ENCODE measurements at regions not wholly inside any gene's neighbourhood (a gene's known extent, or its start where the extent isn't known, plus 50 kb on each side); places are given as distances from the start of the nearest gene placed in this dataset.

- DNase-seq = peak in 1 of 3 donors; percentile 4
- Histone ChIP-seq H3K4me1 (ENCODE audit: control extremely low read depth in 1 of 4, control insufficient read depth in 4 of 4, insufficient read depth in 4 of 4, low read length in 3 of 4) (no peaks in the 10 kb centered on the region), H3K9me3 (ENCODE audit: control extremely low read depth in 1 of 5, control insufficient read depth in 4 of 5, insufficient read depth in 2 of 5, low read depth in 1 of 5, low read length in 4 of 5) (no peaks in the 10 kb centered on the region), H3K27me3 (replicated peaks in 2 of 5; ENCODE audit: control insufficient read depth in 4 of 5, insufficient read depth in 5 of 5, low read length in 4 of 5) (no peaks in the 10 kb centered on the region), H3K27ac (ENCODE audit: insufficient read depth in 1 of 2, low read depth in 1 of 2, low read length in 2 of 2, poor library complexity in 1 of 2, severe bottlenecking in 2 of 2) (no peak overlapping the region), H3K4me3 (ENCODE audit: control insufficient read depth in 1 of 7, extremely low read depth in 1 of 7, insufficient read depth in 4 of 7, low read depth in 2 of 7, low read length in 6 of 7) (no peak overlapping the region), H3K36me3 (ENCODE audit: control insufficient read depth in 4 of 4, insufficient read depth in 4 of 4, low read length in 3 of 4) (no peaks in the 10 kb centered on the region)
- ChIA-PET POLR2A (no interaction called here), CTCF (no interaction called here)
- 68% methylated on average over 5 of the region's 5 CpGs for WGBS (ENCODE audit: insufficient coverage)
These were observed 1551.8 kb downstream of the SLITRK1 start for GRCh38 chr13:82330499-82330898.

DNA sequence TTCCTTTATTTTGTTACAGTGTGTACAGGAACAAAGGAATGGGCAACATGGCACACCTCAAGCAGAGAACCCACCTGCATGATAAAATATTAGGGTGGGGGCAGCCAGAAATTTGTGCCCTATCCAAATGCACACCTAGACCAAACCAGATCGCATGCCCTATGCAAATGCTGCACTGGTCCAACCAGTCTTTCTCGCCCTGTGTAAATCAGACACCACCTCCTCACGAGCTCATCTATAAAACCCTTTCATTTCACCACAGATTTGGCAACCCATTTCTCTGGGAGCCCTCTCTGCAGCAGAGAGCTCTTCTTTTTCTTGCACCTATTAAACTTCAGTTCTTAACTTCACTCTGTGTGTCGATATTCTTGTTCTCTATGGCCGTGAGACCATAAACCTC, 1559.2 kb downstream of the SLITRK1 start:
- Histone ChIP-seq H3K36me3 (ENCODE audit: control insufficient read depth in 4 of 4, insufficient read depth in 4 of 4, low read length in 3 of 4) (no peaks in the 10 kb centered on the region), H3K27ac (ENCODE audit: insufficient read depth in 1 of 2, low read depth in 1 of 2, low read length in 2 of 2, poor library complexity in 1 of 2, severe bottlenecking in 2 of 2) (no peak overlapping the region), H3K4me1 (ENCODE audit: control extremely low read depth in 1 of 4, control insufficient read depth in 4 of 4, insufficient read depth in 4 of 4, low read length in 3 of 4) (no peaks in the 10 kb centered on the region), H3K9me3 (ENCODE audit: control extremely low read depth in 1 of 5, control insufficient read depth in 4 of 5, insufficient read depth in 2 of 5, low read depth in 1 of 5, low read length in 4 of 5) (peaks cover 0 to 3% (median under 1%) of the 10 kb centered on the region in 5 experiments), H3K27me3 (replicated peaks in 2 of 5; ENCODE audit: control insufficient read depth in 4 of 5, insufficient read depth in 5 of 5, low read length in 4 of 5) (no peaks in the 10 kb centered on the region), H3K4me3 (ENCODE audit: control insufficient read depth in 1 of 7, extremely low read depth in 1 of 7, insufficient read depth in 4 of 7, low read depth in 2 of 7, low read length in 6 of 7) (no peak overlapping the region)
- no peak for DNase-seq
- POLR2A ChIA-PET = no interaction called here
- WGBS (ENCODE audit: insufficient coverage) = 96% methylated on average over 4 of the region's 5 CpGs
- CTCF ChIA-PET = no interaction called here

DNA sequence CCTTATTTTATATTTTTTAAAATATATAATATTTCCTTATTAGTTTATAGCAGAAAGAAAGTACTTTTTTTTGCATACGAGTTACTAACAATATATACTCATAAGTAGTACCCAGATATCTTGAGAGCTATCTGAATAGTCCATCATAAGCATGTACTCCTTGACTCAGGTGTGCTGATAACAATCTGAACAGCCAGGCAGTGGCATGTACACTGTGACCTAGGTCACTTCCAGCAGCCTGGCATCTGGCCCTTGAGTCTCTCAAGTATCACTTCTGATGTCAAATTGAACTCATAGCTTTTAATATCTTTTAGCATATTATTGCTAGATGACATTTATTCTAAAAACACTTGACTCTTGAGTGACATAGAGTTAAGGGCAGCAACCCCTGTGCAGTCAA, 1576.7 kb downstream of the SLITRK1 start:
- Histone ChIP-seq H3K36me3 (ENCODE audit: control insufficient read depth in 4 of 4, insufficient read depth in 4 of 4, low read length in 3 of 4) (no peaks in the 10 kb centered on the region), H3K27me3 (replicated peaks in 2 of 5; ENCODE audit: control insufficient read depth in 4 of 5, insufficient read depth in 5 of 5, low read length in 4 of 5) (no peaks in the 10 kb centered on the region), H3K27ac (ENCODE audit: insufficient read depth in 1 of 2, low read depth in 1 of 2, low read length in 2 of 2, poor library complexity in 1 of 2, severe bottlenecking in 2 of 2) (no peak overlapping the region), H3K9me3 (ENCODE audit: control extremely low read depth in 1 of 5, control insufficient read depth in 4 of 5, insufficient read depth in 2 of 5, low read depth in 1 of 5, low read length in 4 of 5) (no peaks in the 10 kb centered on the region), H3K4me1 (ENCODE audit: control extremely low read depth in 1 of 4, control insufficient read depth in 4 of 4, insufficient read depth in 4 of 4, low read length in 3 of 4) (no peaks in the 10 kb centered on the region), H3K4me3 (ENCODE audit: control insufficient read depth in 1 of 7, extremely low read depth in 1 of 7, insufficient read depth in 4 of 7, low read depth in 2 of 7, low read length in 6 of 7) (no peak overlapping the region)
- ChIA-PET POLR2A (no interaction called here), CTCF (no interaction called here)
- WGBS (ENCODE audit: insufficient coverage) = no CpG with 5 or more reads among the region's 1 CpG
- no peak for DNase-seq

DNA sequence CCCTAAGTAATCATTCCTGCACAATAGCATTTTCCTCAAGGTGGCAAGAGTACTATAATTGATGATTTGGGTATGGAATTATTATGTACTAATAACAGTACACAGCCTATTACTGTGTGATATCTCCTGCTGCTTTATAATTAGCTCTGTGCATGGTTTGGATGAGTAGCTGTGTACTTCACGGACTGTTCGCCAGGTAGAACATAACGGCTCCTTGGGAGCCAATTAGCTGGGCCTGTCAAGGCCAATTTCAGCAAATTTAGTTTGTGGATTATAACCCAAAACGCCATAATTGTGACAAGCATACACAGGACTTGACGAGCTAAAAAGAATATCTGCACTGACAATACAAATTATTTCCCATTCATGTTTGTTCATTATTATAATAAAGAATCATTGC, 1584.2 kb downstream of the SLITRK1 start:
- H3K36me3 ChIP-seq (ENCODE audit: control insufficient read depth in 4 of 4, insufficient read depth in 4 of 4, low read length in 3 of 4) = no peaks in the 10 kb centered on the region
- H3K27me3 ChIP-seq (replicated peaks in 2 of 5; ENCODE audit: control insufficient read depth in 4 of 5, insufficient read depth in 5 of 5, low read length in 4 of 5) = no peaks in the 10 kb centered on the region
- no peaks in the 10 kb centered on the region for H3K4me1 ChIP-seq (ENCODE audit: control extremely low read depth in 1 of 4, control insufficient read depth in 4 of 4, insufficient read depth in 4 of 4, low read length in 3 of 4)
- POLR2A ChIA-PET = no interaction called here
- DNase-seq = no peak
- no peak overlapping the region for H3K4me3 ChIP-seq (ENCODE audit: control insufficient read depth in 1 of 7, extremely low read depth in 1 of 7, insufficient read depth in 4 of 7, low read depth in 2 of 7, low read length in 6 of 7)
- no peak overlapping the region for H3K27ac ChIP-seq (ENCODE audit: insufficient read depth in 1 of 2, low read depth in 1 of 2, low read length in 2 of 2, poor library complexity in 1 of 2, severe bottlenecking in 2 of 2)
- CTCF ChIA-PET = no interaction called here
- H3K9me3 ChIP-seq (ENCODE audit: control extremely low read depth in 1 of 5, control insufficient read depth in 4 of 5, insufficient read depth in 2 of 5, low read depth in 1 of 5, low read length in 4 of 5) = no peaks in the 10 kb centered on the region
- 93% methylated on average over 3 of the region's 5 CpGs for whole genome bisulfite sequencing (ENCODE audit: insufficient coverage)

DNA sequence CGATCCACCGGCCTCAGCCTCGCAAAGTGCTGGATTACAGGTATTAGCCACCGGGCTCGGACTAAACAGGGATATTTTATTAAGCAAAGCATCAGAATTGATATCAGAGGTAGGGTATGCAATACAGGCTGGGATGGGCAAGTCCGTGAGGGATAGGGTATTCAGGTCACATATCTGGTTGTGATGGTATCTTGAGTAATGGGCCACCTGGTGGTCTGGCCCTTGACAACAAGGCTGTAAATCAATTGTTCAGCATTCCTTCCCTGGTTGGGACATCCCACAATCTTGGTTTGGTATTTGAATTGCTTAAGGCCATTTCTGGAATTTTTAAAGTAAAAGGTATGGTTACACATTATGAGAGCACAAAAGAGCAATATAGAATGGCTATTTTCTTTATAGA, 1588.0 kb downstream of the SLITRK1 start:
- ChIA-PET CTCF (no interaction called here), POLR2A (no interaction called here)
- no peaks in the 10 kb centered on the region for H3K4me1 ChIP-seq (ENCODE audit: control extremely low read depth in 1 of 4, control insufficient read depth in 4 of 4, insufficient read depth in 4 of 4, low read length in 3 of 4)
- H3K9me3 ChIP-seq (ENCODE audit: control extremely low read depth in 1 of 5, control insufficient read depth in 4 of 5, insufficient read depth in 2 of 5, low read depth in 1 of 5, low read length in 4 of 5) = no peaks in the 10 kb centered on the region
- no peak overlapping the region for H3K27ac ChIP-seq (ENCODE audit: insufficient read depth in 1 of 2, low read depth in 1 of 2, low read length in 2 of 2, poor library complexity in 1 of 2, severe bottlenecking in 2 of 2)
- no peaks in the 10 kb centered on the region for H3K36me3 ChIP-seq (ENCODE audit: control insufficient read depth in 4 of 4, insufficient read depth in 4 of 4, low read length in 3 of 4)
- no peak overlapping the region for H3K4me3 ChIP-seq (ENCODE audit: control insufficient read depth in 1 of 7, extremely low read depth in 1 of 7, insufficient read depth in 4 of 7, low read depth in 2 of 7, low read length in 6 of 7)
- no peaks in the 10 kb centered on the region for H3K27me3 ChIP-seq (replicated peaks in 2 of 5; ENCODE audit: control insufficient read depth in 4 of 5, insufficient read depth in 5 of 5, low read length in 4 of 5)
- DNase-seq = no peak
- WGBS (ENCODE audit: insufficient coverage) = 98% methylated on average over 6 of the region's 6 CpGs

DNA sequence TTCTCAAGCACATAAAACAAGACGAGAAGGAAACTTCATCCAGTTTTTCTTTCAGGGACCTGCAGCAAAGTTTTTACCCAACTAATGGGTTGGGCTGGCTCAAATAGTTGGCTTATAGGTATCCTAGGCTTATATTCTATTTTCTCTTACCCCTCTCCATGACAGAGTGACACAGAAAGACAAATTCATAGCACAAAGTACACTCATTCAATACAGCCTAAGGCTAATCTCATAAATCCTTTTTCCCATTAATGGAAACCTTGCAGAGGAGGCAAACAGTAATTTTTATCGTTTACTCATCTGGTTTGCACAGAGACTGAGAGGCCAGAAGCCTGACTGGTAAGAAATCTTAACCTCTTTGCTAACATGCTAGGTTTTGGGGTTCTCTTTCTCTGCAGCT, 1589.9 kb downstream of the SLITRK1 start:
- Histone ChIP-seq H3K9me3 (ENCODE audit: control extremely low read depth in 1 of 5, control insufficient read depth in 4 of 5, insufficient read depth in 2 of 5, low read depth in 1 of 5, low read length in 4 of 5) (no peaks in the 10 kb centered on the region), H3K4me1 (ENCODE audit: control extremely low read depth in 1 of 4, control insufficient read depth in 4 of 4, insufficient read depth in 4 of 4, low read length in 3 of 4) (no peaks in the 10 kb centered on the region), H3K36me3 (ENCODE audit: control insufficient read depth in 4 of 4, insufficient read depth in 4 of 4, low read length in 3 of 4) (no peaks in the 10 kb centered on the region), H3K27ac (ENCODE audit: insufficient read depth in 1 of 2, low read depth in 1 of 2, low read length in 2 of 2, poor library complexity in 1 of 2, severe bottlenecking in 2 of 2) (no peak overlapping the region), H3K4me3 (ENCODE audit: control insufficient read depth in 1 of 7, extremely low read depth in 1 of 7, insufficient read depth in 4 of 7, low read depth in 2 of 7, low read length in 6 of 7) (no peak overlapping the region), H3K27me3 (replicated peaks in 2 of 5; ENCODE audit: control insufficient read depth in 4 of 5, insufficient read depth in 5 of 5, low read length in 4 of 5) (no peaks in the 10 kb centered on the region)
- ChIA-PET CTCF (no interaction called here), POLR2A (no interaction called here)
- no peak for DNase-seq
- WGBS (ENCODE audit: insufficient coverage) = 100% methylated on average over 2 of the region's 2 CpGs

GRCh38 chr13:82291852-82292251, 1590.4 kb downstream of the SLITRK1 start:
- no peaks in the 10 kb centered on the region for H3K27me3 ChIP-seq (replicated peaks in 2 of 5; ENCODE audit: control insufficient read depth in 4 of 5, insufficient read depth in 5 of 5, low read length in 4 of 5)
- ChIA-PET POLR2A (no interaction called here), CTCF (no interaction called here)
- no peak overlapping the region for H3K4me3 ChIP-seq (ENCODE audit: control insufficient read depth in 1 of 7, extremely low read depth in 1 of 7, insufficient read depth in 4 of 7, low read depth in 2 of 7, low read length in 6 of 7)
- no peaks in the 10 kb centered on the region for H3K9me3 ChIP-seq (ENCODE audit: control extremely low read depth in 1 of 5, control insufficient read depth in 4 of 5, insufficient read depth in 2 of 5, low read depth in 1 of 5, low read length in 4 of 5)
- DNase-seq = no peak
- 96% methylated on average over 3 of the region's 3 CpGs for WGBS (ENCODE audit: insufficient coverage)
- no peaks in the 10 kb centered on the region for H3K36me3 ChIP-seq (ENCODE audit: control insufficient read depth in 4 of 4, insufficient read depth in 4 of 4, low read length in 3 of 4)
- no peak overlapping the region for H3K27ac ChIP-seq (ENCODE audit: insufficient read depth in 1 of 2, low read depth in 1 of 2, low read length in 2 of 2, poor library complexity in 1 of 2, severe bottlenecking in 2 of 2)
- no peaks in the 10 kb centered on the region for H3K4me1 ChIP-seq (ENCODE audit: control extremely low read depth in 1 of 4, control insufficient read depth in 4 of 4, insufficient read depth in 4 of 4, low read length in 3 of 4)

Measured in common myeloid progenitor, CD34-positive (primary cell).